ENCODE measurements at regions not wholly inside any gene's neighbourhood (a gene's known extent, or its start where the extent isn't known, plus 50 kb on each side); places are given as distances from the start of the nearest gene placed in this dataset.

DNA sequence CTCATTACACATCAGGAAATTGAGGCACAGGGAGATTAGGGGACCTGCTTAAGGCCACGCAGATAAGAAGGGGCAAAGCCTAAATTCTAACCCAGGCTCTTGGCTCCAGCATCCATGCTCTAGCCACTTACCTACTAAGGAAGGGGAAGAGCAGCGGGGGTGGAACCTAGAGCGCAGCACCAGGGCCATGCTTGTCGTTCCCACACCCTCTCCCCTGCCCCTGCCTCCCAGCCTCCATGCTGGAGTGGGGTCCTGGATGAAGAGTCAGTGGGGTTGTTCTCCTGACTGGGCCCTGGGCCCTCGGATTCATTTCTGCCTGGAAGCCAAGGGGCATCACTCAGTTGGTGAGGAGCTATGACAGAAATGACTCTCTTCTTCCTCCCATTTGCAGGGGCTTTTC lies 133.3 kb downstream of the FOXD2 start:
- Histone ChIP-seq H3K9ac (ENCODE audit: extremely low read depth, insufficient read length, low read length) (no peak overlapping the region), H3K27ac (ENCODE audit: insufficient read length, low read depth, low read length) (no peak overlapping the region), H2BK120ac (ENCODE audit: low read depth, low read length, poor library complexity, severe bottlenecking) (no peak overlapping the region), H3K56ac (ENCODE audit: insufficient read length, low read depth, low read length) (no peak overlapping the region), H2AK5ac (ENCODE audit: insufficient read length, low read length) (no peak overlapping the region), H3K4ac (ENCODE audit: low read depth, low read length) (no peak overlapping the region), H3K79me1 (ENCODE audit: insufficient read depth, low read depth, low read length, poor library complexity, severe bottlenecking) (no peaks in the 10 kb centered on the region), H3K79me2 (ENCODE audit: insufficient read depth, low read length) (no peaks in the 10 kb centered on the region), H3K4me2 (ENCODE audit: insufficient read depth, insufficient read length, low read length) (no peak overlapping the region), H4K20me1 (ENCODE audit: control insufficient read depth, insufficient read depth, insufficient read length) (no peaks in the 10 kb centered on the region), H2BK5ac (ENCODE audit: insufficient read length, low read length) (no peak overlapping the region), H2AFZ (ENCODE audit: low read length) (no peak overlapping the region), H2BK15ac (ENCODE audit: low read depth, low read length) (no peak overlapping the region), H3K18ac (ENCODE audit: insufficient read length, low read depth, low read length) (no peak overlapping the region), H3K23ac (ENCODE audit: insufficient read length, low read depth, low read length) (no peak overlapping the region), H3K14ac (ENCODE audit: insufficient read depth, low read length) (no peak overlapping the region), H3K27me3 (ENCODE audit: insufficient read depth, low read length) (no peaks in the 10 kb centered on the region; the same call in 1 of the 2 replicates), H4K5ac (ENCODE audit: insufficient read length, low read depth, low read length) (no peak overlapping the region), H4K91ac (ENCODE audit: insufficient read length, low read depth, low read length) (no peak overlapping the region), H2BK12ac (ENCODE audit: insufficient read length, low read depth, low read length) (no peak overlapping the region), H3T11ph (ENCODE audit: low read length) (no peak overlapping the region), H3K4me1 (ENCODE audit: insufficient read depth, low read length) (peaks cover 11% of the 10 kb centered on the region; the same call in 1 of the 2 replicates), H3K9me3 (ENCODE audit: control insufficient read depth, low read depth, low read length) (no peaks in the 10 kb centered on the region), H4K8ac (replicated peaks; ENCODE audit: insufficient read length, low read depth, low read length) (no peak overlapping the region), H2BK20ac (ENCODE audit: low read depth, low read length, poor library complexity, severe bottlenecking) (no peak overlapping the region), H3K23me2 (ENCODE audit: insufficient read length, low read depth, low read length, poor library complexity, severe bottlenecking) (no peaks in the 10 kb centered on the region)
- peaks cover 49 to 55% of the 10 kb centered on the region in 2 experiments for H3K4me1 Mint-ChIP-seq
- no peak for DNase-seq
- H3K4me3 Mint-ChIP-seq, result no peak overlapping the region
- H3K27ac Mint-ChIP-seq, result no peak overlapping the region
- no CpG with 5 or more reads among the region's 5 CpGs for WGBS (ENCODE audit: extremely low coverage, insufficient read length, low lambda C conversion rate)
- no peaks in the 10 kb centered on the region for H3K9me3 Mint-ChIP-seq
- peaks cover 29% of the 10 kb centered on the region for H3K27me3 Mint-ChIP-seq (ENCODE audit: low read depth)
- TF ChIP-seq, protein P1, sequence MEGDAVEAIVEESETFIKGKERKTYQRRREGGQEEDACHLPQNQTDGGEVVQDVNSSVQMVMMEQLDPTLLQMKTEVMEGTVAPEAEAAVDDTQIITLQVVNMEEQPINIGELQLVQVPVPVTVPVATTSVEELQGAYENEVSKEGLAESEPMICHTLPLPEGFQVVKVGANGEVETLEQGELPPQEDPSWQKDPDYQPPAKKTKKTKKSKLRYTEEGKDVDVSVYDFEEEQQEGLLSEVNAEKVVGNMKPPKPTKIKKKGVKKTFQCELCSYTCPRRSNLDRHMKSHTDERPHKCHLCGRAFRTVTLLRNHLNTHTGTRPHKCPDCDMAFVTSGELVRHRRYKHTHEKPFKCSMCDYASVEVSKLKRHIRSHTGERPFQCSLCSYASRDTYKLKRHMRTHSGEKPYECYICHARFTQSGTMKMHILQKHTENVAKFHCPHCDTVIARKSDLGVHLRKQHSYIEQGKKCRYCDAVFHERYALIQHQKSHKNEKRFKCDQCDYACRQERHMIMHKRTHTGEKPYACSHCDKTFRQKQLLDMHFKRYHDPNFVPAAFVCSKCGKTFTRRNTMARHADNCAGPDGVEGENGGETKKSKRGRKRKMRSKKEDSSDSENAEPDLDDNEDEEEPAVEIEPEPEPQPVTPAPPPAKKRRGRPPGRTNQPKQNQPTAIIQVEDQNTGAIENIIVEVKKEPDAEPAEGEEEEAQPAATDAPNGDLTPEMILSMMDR (conservative IDR thresholded peaks at IDR 0.05), result no peak
- no peaks in the 10 kb centered on the region; a peak in 1 of 7 replicates for H3K36me3 Mint-ChIP-seq (ENCODE audit: insufficient read depth in 1 of 3, low read depth in 3 of 3)

Data from H9 (cell line).